ENCODE measurements at regions not wholly inside any gene's neighbourhood (a gene's known extent, or its start where the extent isn't known, plus 50 kb on each side); places are given as distances from the start of the nearest gene placed in this dataset.

- no peak for TF ChIP-seq CTCF (IDR thresholded peaks at IDR 0.05; ENCODE audit: insufficient read depth, low read depth, low read length)
- no peak for TF ChIP-seq EZH2 (IDR thresholded peaks at IDR 0.05; ENCODE audit: insufficient read depth, low read length)
Observed at GRCh38 chr16:49928176-49929041, 72.5 kb upstream of the ZNF423 start.

All from astrocyte (in vitro differentiated cells and primary cell).